ENCODE measurements at regions not wholly inside any gene's neighbourhood (a gene's known extent, or its start where the extent isn't known, plus 50 kb on each side); places are given as distances from the start of the nearest gene placed in this dataset.

DNA sequence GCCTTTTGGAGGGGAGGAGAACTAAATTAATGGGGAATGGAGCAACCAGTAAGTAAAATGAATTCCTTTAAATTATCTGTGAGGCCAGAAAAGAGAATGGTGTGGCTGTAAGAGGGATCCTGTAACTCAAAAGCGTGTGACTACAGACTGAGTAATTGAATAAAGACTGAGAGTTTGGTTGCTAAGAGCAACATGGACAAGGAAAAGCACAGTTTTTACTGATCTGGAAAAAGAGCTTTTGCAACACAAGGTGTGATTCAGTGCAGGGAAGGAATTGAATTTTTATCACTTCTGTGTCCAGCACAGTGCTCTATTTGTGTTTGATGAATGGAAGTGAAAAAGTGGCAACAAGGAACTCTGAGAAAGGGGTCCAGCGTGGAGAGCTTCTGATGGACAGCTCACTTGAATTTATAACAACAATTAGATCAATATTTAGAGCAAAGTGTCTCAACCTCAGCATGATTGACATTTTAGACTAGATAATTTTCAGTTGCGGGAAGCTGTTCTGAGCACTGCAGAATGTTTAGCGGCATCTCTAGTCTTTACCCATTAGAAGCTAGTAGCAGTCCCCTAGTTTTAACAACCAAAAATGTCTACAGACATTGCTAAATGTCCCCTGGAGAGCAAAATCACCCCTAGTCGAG is 202.8 kb upstream of the BDNF start:
- no peak overlapping the region for H3K4me3 Mint-ChIP-seq (ENCODE audit: unreplicated experiment)
- no peak overlapping the region for H3K27ac Mint-ChIP-seq (ENCODE audit: unreplicated experiment)
- H3K4me1 Mint-ChIP-seq (ENCODE audit: low read depth, unreplicated experiment): peaks cover 7% of the 10 kb centered on the region
- no peak for DNase-seq
- intact Hi-C loops (cut with micrococcal nuclease; ENCODE audit: unreplicated experiment): no loop called here
- Histone ChIP-seq H3K27me3 (replicated peaks; ENCODE audit: control insufficient read depth, insufficient read depth, low read length) (no peaks in the 10 kb centered on the region), H3K4me1 (no peaks in the 10 kb centered on the region; the same call in 1 of the 2 replicates), H3K4me3 (ENCODE audit: low read depth, low read length) (no peak overlapping the region), H3K36me3 (ENCODE audit: control insufficient read depth, insufficient read depth, low read length) (no peaks in the 10 kb centered on the region), H3K9me3 (no peaks in the 10 kb centered on the region)
- TF ChIP-seq, protein P1, sequence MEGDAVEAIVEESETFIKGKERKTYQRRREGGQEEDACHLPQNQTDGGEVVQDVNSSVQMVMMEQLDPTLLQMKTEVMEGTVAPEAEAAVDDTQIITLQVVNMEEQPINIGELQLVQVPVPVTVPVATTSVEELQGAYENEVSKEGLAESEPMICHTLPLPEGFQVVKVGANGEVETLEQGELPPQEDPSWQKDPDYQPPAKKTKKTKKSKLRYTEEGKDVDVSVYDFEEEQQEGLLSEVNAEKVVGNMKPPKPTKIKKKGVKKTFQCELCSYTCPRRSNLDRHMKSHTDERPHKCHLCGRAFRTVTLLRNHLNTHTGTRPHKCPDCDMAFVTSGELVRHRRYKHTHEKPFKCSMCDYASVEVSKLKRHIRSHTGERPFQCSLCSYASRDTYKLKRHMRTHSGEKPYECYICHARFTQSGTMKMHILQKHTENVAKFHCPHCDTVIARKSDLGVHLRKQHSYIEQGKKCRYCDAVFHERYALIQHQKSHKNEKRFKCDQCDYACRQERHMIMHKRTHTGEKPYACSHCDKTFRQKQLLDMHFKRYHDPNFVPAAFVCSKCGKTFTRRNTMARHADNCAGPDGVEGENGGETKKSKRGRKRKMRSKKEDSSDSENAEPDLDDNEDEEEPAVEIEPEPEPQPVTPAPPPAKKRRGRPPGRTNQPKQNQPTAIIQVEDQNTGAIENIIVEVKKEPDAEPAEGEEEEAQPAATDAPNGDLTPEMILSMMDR (IDR thresholded peaks at IDR 0.05; ENCODE audit: insufficient read depth in 1 of 2, low read depth in 1 of 2, low read length in 1 of 2, severe bottlenecking in 1 of 2, unreplicated experiment in 1 of 2): no peak
- H3K36me3 Mint-ChIP-seq (ENCODE audit: insufficient read depth, unreplicated experiment): no peaks in the 10 kb centered on the region
- H3K27me3 Mint-ChIP-seq (ENCODE audit: insufficient read depth, unreplicated experiment): no peaks in the 10 kb centered on the region
- ChIA-PET POLR2A (no interaction called here), CTCF (no interaction called here)
- no TSS peak for BruUV-seq (replicated peaks)
- H3K9me3 Mint-ChIP-seq (ENCODE audit: unreplicated experiment): peaks cover 13% of the 10 kb centered on the region

DNA sequence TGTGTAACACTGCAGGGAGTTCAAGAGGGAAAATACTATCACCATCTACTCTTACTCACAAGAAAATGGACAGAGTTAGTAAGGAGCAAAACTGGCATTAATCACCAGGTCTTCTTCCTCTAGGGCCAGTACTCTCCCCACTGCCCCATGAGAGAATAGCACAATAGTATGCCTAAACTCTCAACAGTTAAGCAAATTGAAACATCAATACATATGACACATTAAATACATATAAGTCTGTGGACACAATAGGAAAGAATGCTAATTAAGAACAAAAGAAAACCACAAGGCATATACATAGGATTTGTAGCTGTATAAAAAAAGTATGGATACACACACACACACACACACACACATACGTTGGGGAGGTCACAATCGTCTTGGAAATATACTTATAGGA is 197.9 kb upstream of the BDNF start:
- DNase-seq: no peak
- Histone ChIP-seq H3K36me3 (ENCODE audit: control insufficient read depth, insufficient read depth, low read length) (no peaks in the 10 kb centered on the region), H3K4me3 (ENCODE audit: low read depth, low read length) (no peak overlapping the region), H3K9me3 (no peaks in the 10 kb centered on the region), H3K27me3 (replicated peaks; ENCODE audit: control insufficient read depth, insufficient read depth, low read length) (no peaks in the 10 kb centered on the region), H3K4me1 (peaks cover 13% of the 10 kb centered on the region)
- peaks cover 9% of the 10 kb centered on the region for H3K9me3 Mint-ChIP-seq (ENCODE audit: unreplicated experiment)
- no peaks in the 10 kb centered on the region for H3K36me3 Mint-ChIP-seq (ENCODE audit: insufficient read depth, unreplicated experiment)
- POLR2A ChIA-PET: no interaction called here
- no peak overlapping the region for H3K4me3 Mint-ChIP-seq (ENCODE audit: unreplicated experiment)
- intact Hi-C loops (cut with micrococcal nuclease; ENCODE audit: unreplicated experiment): no loop called here
- TF ChIP-seq, protein P1 (IDR thresholded peaks at IDR 0.05; ENCODE audit: insufficient read depth in 1 of 2, low read depth in 1 of 2, low read length in 1 of 2, severe bottlenecking in 1 of 2, unreplicated experiment in 1 of 2): no peak
- no peaks in the 10 kb centered on the region for H3K27me3 Mint-ChIP-seq (ENCODE audit: insufficient read depth, unreplicated experiment)
- H3K4me1 Mint-ChIP-seq (ENCODE audit: low read depth, unreplicated experiment): peaks cover 9% of the 10 kb centered on the region
- no TSS peak for BruUV-seq (replicated peaks)
- no peak overlapping the region for H3K27ac Mint-ChIP-seq (ENCODE audit: unreplicated experiment)
- CTCF ChIA-PET: no interaction called here

DNA sequence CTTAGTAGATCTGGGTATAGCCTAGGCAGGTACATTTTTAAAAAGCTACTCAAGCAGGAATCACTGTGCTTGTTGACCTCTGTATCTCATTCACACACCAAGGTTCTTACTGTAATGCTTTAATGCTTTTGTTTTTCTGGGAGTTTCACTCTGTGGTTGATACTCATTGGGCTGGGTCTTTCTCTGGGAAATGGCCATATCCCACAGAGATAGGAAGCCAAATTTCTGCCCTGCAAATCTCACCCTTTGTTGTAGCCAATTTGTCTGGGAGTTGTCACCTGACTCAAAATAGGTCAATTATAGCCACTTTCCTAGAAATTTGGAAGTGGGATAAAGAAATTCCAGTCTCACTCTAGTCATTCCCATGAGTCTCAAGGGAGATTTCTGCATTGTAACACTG is 195.8 kb upstream of the BDNF start:
- BruUV-seq (replicated peaks): no TSS peak
- Mint-ChIP-seq H3K27me3 (ENCODE audit: insufficient read depth, unreplicated experiment) (no peaks in the 10 kb centered on the region), H3K9me3 (ENCODE audit: unreplicated experiment) (peaks cover 9% of the 10 kb centered on the region), H3K4me1 (ENCODE audit: low read depth, unreplicated experiment) (peaks cover 13% of the 10 kb centered on the region), H3K4me3 (ENCODE audit: unreplicated experiment) (no peak overlapping the region), H3K27ac (ENCODE audit: unreplicated experiment) (no peak overlapping the region), H3K36me3 (ENCODE audit: insufficient read depth, unreplicated experiment) (no peaks in the 10 kb centered on the region)
- Histone ChIP-seq H3K9me3 (no peaks in the 10 kb centered on the region), H3K4me3 (ENCODE audit: low read depth, low read length) (no peak overlapping the region), H3K4me1 (peaks cover 13% of the 10 kb centered on the region), H3K27me3 (replicated peaks; ENCODE audit: control insufficient read depth, insufficient read depth, low read length) (no peaks in the 10 kb centered on the region), H3K36me3 (ENCODE audit: control insufficient read depth, insufficient read depth, low read length) (no peaks in the 10 kb centered on the region)
- DNase-seq: no peak
- ChIA-PET CTCF (no interaction called here), POLR2A (no interaction called here)
- intact Hi-C loops (cut with micrococcal nuclease; ENCODE audit: unreplicated experiment): no loop called here
- TF ChIP-seq, protein P1 (IDR thresholded peaks at IDR 0.05; ENCODE audit: insufficient read depth in 1 of 2, low read depth in 1 of 2, low read length in 1 of 2, severe bottlenecking in 1 of 2, unreplicated experiment in 1 of 2): no peak
